GM19372 (cell line): ENCODE measurements at regions not wholly inside any gene's neighbourhood (a gene's known extent, or its start where the extent isn't known, plus 50 kb on each side); places are given as distances from the start of the nearest gene placed in this dataset.

Source experiments
- ATAC-seq: cut with Tn5 transposase; IDR thresholded peaks from one replicate; pipeline ENCODE4 v1.9.1; 2021; ENCODE audit warnings: mild to moderate bottlenecking, low read depth, moderate library complexity; ENCODE audit not compliant: unreplicated experiment

GRCh38 chr2:226030788-226031646 is 631.5 kb downstream of the NYAP2 start:
- ATAC-seq, result peak; percentile 57

- ATAC-seq, result no peak
These were observed 630.9 kb downstream of the NYAP2 start for GRCh38 chr2:226030369-226030768.

DNA sequence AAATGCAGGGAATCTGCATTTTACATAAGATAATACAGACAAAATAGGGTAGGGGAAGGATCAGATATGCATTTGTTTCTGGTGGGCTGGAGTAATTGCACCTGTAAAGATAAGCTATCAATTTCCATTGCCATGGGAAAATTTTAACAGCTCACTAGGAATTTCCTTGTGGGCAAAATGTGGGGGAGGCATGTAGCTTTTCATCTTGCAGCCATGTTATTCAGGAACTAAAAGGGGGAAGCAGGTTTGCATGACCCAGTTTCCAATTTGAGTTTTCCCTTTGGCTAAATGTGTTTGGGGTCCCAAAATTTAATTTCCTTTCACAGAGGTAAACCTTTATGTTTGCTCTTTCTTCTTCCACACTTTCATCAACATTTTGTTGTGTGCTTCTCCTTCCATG is 624.4 kb downstream of the NYAP2 start:
- no peak for ATAC-seq

DNA sequence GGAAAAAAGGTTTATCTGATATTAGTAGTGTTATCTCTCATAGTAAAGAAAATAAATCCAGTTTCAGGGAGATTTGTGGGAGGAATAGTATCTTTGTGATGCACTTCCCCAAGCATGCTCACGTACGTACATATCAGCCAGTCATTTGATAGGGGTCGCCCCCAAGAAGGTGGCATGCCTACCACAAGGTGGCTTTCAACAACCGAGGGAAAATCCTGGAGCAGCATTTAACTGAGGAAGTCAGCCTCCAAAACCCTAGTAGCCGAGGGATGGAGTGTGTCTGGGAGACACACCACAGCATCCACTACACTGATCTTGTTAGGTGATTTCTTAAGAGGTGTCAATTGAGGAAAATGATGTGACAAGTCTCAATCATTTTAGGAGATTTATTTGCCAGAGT is 623.9 kb downstream of the NYAP2 start:
- no peak for ATAC-seq

DNA sequence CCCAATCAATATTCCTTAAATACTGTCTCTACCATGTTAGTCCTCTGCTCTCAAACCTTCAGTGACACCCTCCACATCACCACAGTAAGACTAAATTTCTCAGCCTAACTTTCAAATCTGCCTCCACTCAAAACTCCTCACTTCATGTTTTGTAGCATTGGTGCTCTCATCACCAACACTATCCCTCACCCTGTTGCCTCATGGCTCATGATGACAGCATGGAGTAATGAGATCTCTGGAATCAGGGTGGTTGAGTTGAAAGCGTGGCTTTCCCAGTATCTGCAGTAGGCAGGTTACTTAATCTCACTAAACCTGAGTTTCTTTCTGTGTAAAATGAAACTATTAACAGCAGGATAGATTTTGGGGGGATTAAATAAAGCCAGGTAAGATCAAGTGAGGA is 621.4 kb downstream of the NYAP2 start:
- ATAC-seq, result no peak

- ATAC-seq, result no peak
These were observed 620.7 kb downstream of the NYAP2 start for GRCh38 chr2:226020176-226020575.

- no peak for ATAC-seq
These were observed 619.1 kb downstream of the NYAP2 start for GRCh38 chr2:226018641-226019040.

GRCh38 chr2:226017537-226017936 is 618.0 kb downstream of the NYAP2 start:
- ATAC-seq, result no peak

DNA sequence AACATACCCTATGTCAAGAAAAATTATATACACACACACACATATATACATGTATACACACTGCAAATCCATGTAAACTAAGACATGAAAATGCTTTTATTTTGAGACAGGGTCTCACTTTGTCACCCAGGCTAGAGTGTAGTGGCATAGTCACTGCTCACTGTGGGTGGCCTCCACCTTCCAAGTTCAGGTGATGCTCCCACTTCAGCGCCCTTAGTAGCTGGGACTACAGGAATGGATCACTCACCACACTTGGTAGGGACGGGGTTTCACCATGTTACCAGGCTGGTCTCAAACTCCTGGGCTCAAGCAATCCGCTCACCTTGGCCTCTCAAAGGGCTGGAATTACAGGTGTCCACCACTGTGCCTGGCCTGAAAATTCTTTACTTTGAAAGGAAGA is 617.6 kb downstream of the NYAP2 start:
- ATAC-seq, result no peak

DNA sequence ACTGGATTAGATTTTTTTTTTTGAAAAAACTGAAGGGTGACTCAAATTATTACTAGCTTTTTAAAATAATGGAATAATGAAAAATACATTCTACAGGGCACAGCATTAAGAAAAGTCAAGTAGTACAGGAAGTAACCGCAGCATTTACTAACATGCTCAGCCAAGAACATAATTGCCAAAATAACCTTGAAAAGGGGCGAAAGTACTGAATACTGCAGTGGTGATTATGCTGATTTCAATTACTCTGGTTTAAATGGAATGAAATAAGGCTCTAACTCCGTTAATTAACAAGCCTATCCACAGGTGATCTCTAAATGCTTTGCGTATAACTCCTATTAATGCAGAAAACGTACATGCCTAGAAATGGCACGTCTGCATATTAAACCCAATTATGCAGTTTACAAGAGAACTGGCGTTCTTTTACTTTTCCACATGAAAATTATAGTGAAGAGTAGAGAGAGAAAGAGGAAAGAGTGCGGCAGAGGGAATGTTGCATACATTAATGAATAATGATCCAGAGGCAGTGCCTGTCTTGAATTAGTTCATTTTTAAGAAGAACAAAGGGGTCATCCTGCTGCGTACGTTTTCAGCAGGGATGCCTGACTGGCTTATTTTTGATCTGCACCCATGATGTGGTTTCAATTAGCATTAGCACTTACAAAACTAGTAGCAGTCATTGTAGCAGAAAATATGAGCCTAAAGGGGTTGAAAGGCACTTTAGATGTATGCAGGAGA is 612.4 kb downstream of the NYAP2 start:
- ATAC-seq, result no peak

GRCh38 chr2:226002438-226002837 is 602.9 kb downstream of the NYAP2 start:
- no peak for ATAC-seq

- no peak for ATAC-seq
These were observed 602.2 kb downstream of the NYAP2 start for GRCh38 chr2:226001716-226002115.

DNA sequence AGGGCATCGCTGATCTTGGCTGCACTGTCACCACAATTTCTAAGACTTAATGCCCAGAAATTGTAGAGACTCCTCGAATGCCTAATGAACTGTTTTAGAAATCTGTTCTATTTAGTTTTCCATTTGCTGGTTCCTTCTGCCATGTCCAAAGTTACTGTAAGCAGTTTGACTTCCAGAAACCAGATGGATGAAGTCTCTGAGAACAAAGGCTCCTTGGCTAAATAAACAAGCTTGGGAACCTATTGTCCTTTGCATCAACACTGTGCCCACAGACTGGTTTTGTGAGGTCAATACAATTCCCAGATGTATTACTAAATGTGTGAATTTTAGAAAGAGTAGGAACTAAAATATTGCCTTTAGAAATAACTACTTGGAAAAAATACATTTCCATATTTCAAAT is 600.2 kb downstream of the NYAP2 start:
- no peak for ATAC-seq

- no peak for ATAC-seq
These were observed 599.1 kb downstream of the NYAP2 start for GRCh38 chr2:225998653-225999052.

GRCh38 chr2:225998116-225998515 is 598.6 kb downstream of the NYAP2 start:
- no peak for ATAC-seq

- no peak for ATAC-seq
These were observed 596.9 kb downstream of the NYAP2 start for GRCh38 chr2:225996462-225996828.

GRCh38 chr2:225995796-225996461 is 596.4 kb downstream of the NYAP2 start:
- no peak for ATAC-seq

- no peak for ATAC-seq
These were observed 595.4 kb downstream of the NYAP2 start for GRCh38 chr2:225994748-225995405.

DNA sequence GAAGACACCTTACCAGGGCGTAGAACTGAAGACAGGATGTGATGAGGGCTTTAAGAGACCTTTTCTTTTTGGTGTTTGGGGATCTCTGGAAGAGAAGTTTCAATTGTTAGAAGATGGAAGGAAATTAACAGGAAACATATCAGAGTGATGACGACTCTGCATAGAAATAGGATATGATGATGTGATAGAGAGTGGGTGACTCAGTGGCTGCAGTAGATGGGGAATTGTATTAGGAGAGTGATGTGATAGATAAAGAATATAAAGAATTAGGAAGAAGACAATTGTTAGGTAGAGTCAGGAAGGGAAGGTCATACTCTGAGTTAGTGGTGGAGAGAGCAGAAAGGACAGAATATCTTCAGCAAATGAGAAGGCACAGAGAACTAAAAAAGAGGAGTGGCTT is 593.9 kb downstream of the NYAP2 start:
- ATAC-seq, result no peak

DNA sequence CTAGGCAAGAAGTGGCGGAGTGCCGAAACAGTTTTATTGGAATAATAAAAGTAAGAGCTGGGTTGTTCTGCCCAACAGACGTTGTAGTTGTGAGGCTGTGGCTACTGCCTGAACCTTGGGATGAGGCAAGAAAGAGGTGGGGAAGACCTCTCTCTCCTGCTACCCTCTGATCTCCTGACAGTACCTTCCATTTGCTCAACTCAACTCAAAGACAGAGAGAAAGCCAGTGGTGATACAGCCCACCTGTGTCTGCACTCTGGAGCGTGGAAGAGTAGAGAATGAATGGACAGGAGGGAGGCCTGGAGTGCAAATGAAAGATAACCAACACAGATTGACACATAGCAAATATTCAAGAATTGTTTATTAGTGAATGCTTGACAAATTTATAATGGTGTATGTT is 590.3 kb downstream of the NYAP2 start:
- no peak for ATAC-seq

GRCh38 chr2:225980372-225980771 is 580.9 kb downstream of the NYAP2 start:
- no peak for ATAC-seq
